ENCODE measurements at regions not wholly inside any gene's neighbourhood (a gene's known extent, or its start where the extent isn't known, plus 50 kb on each side); places are given as distances from the start of the nearest gene placed in this dataset.

- DNase-seq (ENCODE audit: low read depth): no peak
Observed at GRCh38 chr5:168015506-168015905, 275.9 kb upstream of the WWC1 start.

- no peak for DNase-seq (ENCODE audit: low read depth)
Observed at GRCh38 chr5:168017313-168017712, 274.1 kb upstream of the WWC1 start.

- no peak for DNase-seq (ENCODE audit: low read depth)
Observed at GRCh38 chr5:168019143-168019542, 272.3 kb upstream of the WWC1 start.

GRCh38 chr5:168020542-168021294 lies 270.7 kb upstream of the WWC1 start:
- no peak for DNase-seq (ENCODE audit: low read depth)

- no peak for DNase-seq (ENCODE audit: low read depth)
Observed at GRCh38 chr5:168022446-168023169, 268.8 kb upstream of the WWC1 start.

- no peak for DNase-seq (ENCODE audit: low read depth)
Observed at GRCh38 chr5:168023191-168023590, 268.3 kb upstream of the WWC1 start.

GRCh38 chr5:168024306-168024705 lies 267.1 kb upstream of the WWC1 start:
- DNase-seq (ENCODE audit: low read depth): no peak

GRCh38 chr5:168027007-168027406 lies 264.4 kb upstream of the WWC1 start:
- no peak for DNase-seq (ENCODE audit: low read depth)

- no peak for DNase-seq (ENCODE audit: low read depth)
Observed at GRCh38 chr5:168030912-168031311, 260.5 kb upstream of the WWC1 start.

- no peak for DNase-seq (ENCODE audit: low read depth)
Observed at GRCh38 chr5:168031614-168032013, 259.8 kb upstream of the WWC1 start.

GRCh38 chr5:168039039-168039438 lies 252.4 kb upstream of the WWC1 start:
- no peak for DNase-seq (ENCODE audit: low read depth)

GRCh38 chr5:168039566-168040248 lies 251.7 kb upstream of the WWC1 start:
- DNase-seq (ENCODE audit: low read depth): no peak

GRCh38 chr5:168041583-168041982 lies 249.9 kb upstream of the WWC1 start:
- no peak for DNase-seq (ENCODE audit: low read depth)

GRCh38 chr5:168042284-168043068 lies 249.0 kb upstream of the WWC1 start:
- no peak for DNase-seq (ENCODE audit: low read depth)

GRCh38 chr5:168046163-168046562 lies 245.3 kb upstream of the WWC1 start:
- no peak for DNase-seq (ENCODE audit: low read depth)

GRCh38 chr5:168047043-168047668 lies 244.3 kb upstream of the WWC1 start:
- no peak for DNase-seq (ENCODE audit: low read depth)

GRCh38 chr5:168047669-168048111 lies 243.8 kb upstream of the WWC1 start:
- DNase-seq (ENCODE audit: low read depth): no peak

GRCh38 chr5:168048486-168048885 lies 243.0 kb upstream of the WWC1 start:
- DNase-seq (ENCODE audit: low read depth): no peak

- no peak for DNase-seq (ENCODE audit: low read depth)
Observed at GRCh38 chr5:168052686-168053085, 238.8 kb upstream of the WWC1 start.

GRCh38 chr5:168054091-168054490 lies 237.4 kb upstream of the WWC1 start:
- no peak for DNase-seq (ENCODE audit: low read depth)

GRCh38 chr5:168055141-168055683 lies 236.2 kb upstream of the WWC1 start:
- no peak for DNase-seq (ENCODE audit: low read depth)

Data from stimulated activated CD8-positive, alpha-beta memory T cell treated with anti-CD3 and anti-CD28 coated beads, Interleukin-15, amount 100 ng/mL, for 1 hour (primary cell).